GM12878 (cell line): ENCODE measurements at regions not wholly inside any gene's neighbourhood (a gene's known extent, or its start where the extent isn't known, plus 50 kb on each side); places are given as distances from the start of the nearest gene placed in this dataset.

Source experiments
- ATAC-seq: fragments of 200-7000 bp; cut with Tn5 transposase; 3 replicates; pipeline ENCODE4 v1.9.1; 2020; ENCODE audit warnings: mild to moderate bottlenecking, moderate library complexity
- BruUV-seq: library from RNA; stranded (reverse); fragments of 400-500 nt; replicated peaks from 2 replicates; lab custom pipeline; 2021; lab: Mats Ljungman, UMichigan
- CTCF ChIA-PET: fragments of 300-600 bp; sonication (Branson Sonifier 250); formaldehyde crosslinking; extraction: SDS; loops from one replicate; lab custom pipeline; 2021; ENCODE audit warnings: inconsistent platforms; lab: Yijun Ruan, JAX
- POLR2A ChIA-PET: fragments of 350-600 bp; formaldehyde crosslinking; extraction: SDS; loops from one replicate; lab custom pipeline; 2021; ENCODE audit warnings: inconsistent platforms; lab: Charles Lee
- RAD21 ChIA-PET: fragments of 300-600 bp; sonication (Branson Sonifier 250); formaldehyde crosslinking; loops from one replicate; lab custom pipeline; 2023; ENCODE audit warnings: antibody characterized with exemption; ENCODE audit not compliant: unreplicated experiment; lab: Charles Lee
- SMC1A ChIA-PET: fragments of 300-600 bp; sonication (Branson Sonifier 250); formaldehyde crosslinking; loops from one replicate; lab custom pipeline; 2023; ENCODE audit not compliant: unreplicated experiment, uncharacterized antibody; lab: Charles Lee
- DNase-seq: peaks from one replicate; pipeline ENCODE4 v3.0.0-alpha.2; 2011; ENCODE audit warnings: low read depth, low spot score
- FAIRE-seq: peaks from 3 replicates; lab custom pipeline; 2011; peaks lifted over from hg19 to GRCh38; lab: Jason Lieb, UNC
- H2AFZ ChIP-seq: 2 replicates; pipeline ENCODE4 v1.6.0; 2011; ENCODE audit warnings: low read depth, low read length, control low read depth; ENCODE audit not compliant: control insufficient read depth
- H3K27ac ChIP-seq: 2 replicates; pipeline ENCODE4 v1.5.1; 2011; ENCODE audit warnings: control low read depth; ENCODE audit not compliant: control insufficient read depth, insufficient read depth
- H3K27me3 ChIP-seq, 2 experiments: replicated peaks in 1 of 2; 2 replicates each; pipeline versions ENCODE4 v1.6.0 to v1.6.1; 2011; ENCODE audit warnings: low read length in 1 of 2; ENCODE audit not compliant: control insufficient read depth in 2 of 2, insufficient read depth in 2 of 2
- H3K36me3 ChIP-seq, 2 experiments: 2 replicates each; pipeline ENCODE4 v1.5.1; 2011; ENCODE audit warnings: low read length in 1 of 2; ENCODE audit not compliant: control insufficient read depth in 2 of 2, insufficient read depth in 2 of 2
- H3K4me1 ChIP-seq: 2 replicates; pipeline ENCODE4 v1.6.1; 2011; ENCODE audit warnings: mild to moderate bottlenecking, low read length, moderate library complexity, mixed read lengths; ENCODE audit not compliant: control insufficient read depth, insufficient read depth
- H3K4me2 ChIP-seq: 2 replicates; pipeline ENCODE4 v1.6.0; 2011; ENCODE audit warnings: control low read depth; ENCODE audit not compliant: control insufficient read depth, insufficient read depth
- H3K4me3 ChIP-seq: fragments of 200-600 bp; sonication (generic); 2 replicates; pipeline ENCODE4 v1.5.1; 2016
- H3K79me2 ChIP-seq: 2 replicates; pipeline ENCODE4 v1.6.0; 2011; ENCODE audit warnings: low read length; ENCODE audit not compliant: control insufficient read depth, insufficient read depth
- H3K9ac ChIP-seq: 2 replicates; pipeline ENCODE4 v1.8.0; 2011; ENCODE audit warnings: low read length, control low read depth, mixed read lengths; ENCODE audit not compliant: control insufficient read depth, insufficient read depth
- H3K9me3 ChIP-seq: replicated peaks from 3 replicates; pipeline ENCODE4 v1.5.1; 2011; ENCODE audit warnings: mild to moderate bottlenecking, low read length; ENCODE audit not compliant: control insufficient read depth, insufficient read depth
- H4K20me1 ChIP-seq: 2 replicates; pipeline ENCODE4 v1.6.0; 2011; ENCODE audit not compliant: control insufficient read depth, insufficient read depth
- BACH1 ChIP-seq: fragments of 450-650 bp; IDR thresholded peaks from 2 replicates; pipeline ENCODE4 v1.6.1; 2017; ENCODE audit warnings: mild to moderate bottlenecking, borderline replicate concordance
- FOXM1 ChIP-seq: IDR thresholded peaks from 2 replicates; pipeline ENCODE4 v1.6.1; 2012; ENCODE audit warnings: low read depth, mild to moderate bottlenecking, inconsistent platforms, low read length, moderate library complexity
- MYB ChIP-seq: fragments of 150-350 bp; IDR thresholded peaks from 2 replicates; pipeline ENCODE4 v1.6.1; 2014; ENCODE audit warnings: mild to moderate bottlenecking, low read depth, low read length, borderline replicate concordance
- POLR2AphosphoS5 ChIP-seq: IDR thresholded peaks from 2 replicates; pipeline ENCODE4 v1.6.1; 2011; ENCODE audit warnings: mild to moderate bottlenecking, low read length, inconsistent platforms
- RFX5 ChIP-seq: IDR thresholded peaks from 2 replicates; pipeline ENCODE4 v1.6.1; 2011; ENCODE audit warnings: low read depth, low read length, improper control_type of control experiment
- SMAD5 ChIP-seq: IDR thresholded peaks from 2 replicates; pipeline ENCODE4 v1.6.1; 2016; ENCODE audit warnings: antibody characterized with exemption, low read depth
- SREBF1 ChIP-seq: IDR thresholded peaks from 2 replicates; pipeline ENCODE4 v1.6.1; 2012; ENCODE audit warnings: mild to moderate bottlenecking, low read length
- STAT3 ChIP-seq: IDR thresholded peaks from 2 replicates; pipeline ENCODE4 v1.6.1; 2011; ENCODE audit warnings: low read depth, low read length, improper control_type of control experiment
- SUPT20H ChIP-seq: IDR thresholded peaks from 2 replicates; pipeline ENCODE4 v1.6.1; 2011; ENCODE audit warnings: low read depth, mild to moderate bottlenecking, low read length, moderate library complexity, borderline replicate concordance; ENCODE audit not compliant: control insufficient read depth
- TARDBP ChIP-seq: IDR thresholded peaks from 2 replicates; pipeline ENCODE4 v1.6.1; 2016; ENCODE audit warnings: borderline replicate concordance
- WRNIP1 ChIP-seq: IDR thresholded peaks from 2 replicates; pipeline ENCODE4 v1.6.1; 2011; ENCODE audit warnings: low read depth, low read length, improper control_type of control experiment, borderline replicate concordance
- YBX1 ChIP-seq: fragments of 450-650 bp; IDR thresholded peaks from 2 replicates; pipeline ENCODE4 v1.6.1; 2016; ENCODE audit warnings: antibody characterized with exemption
- ZBED1 ChIP-seq: IDR thresholded peaks from 2 replicates; pipeline ENCODE4 v1.6.1; 2016; ENCODE audit warnings: borderline replicate concordance
- ZNF24 ChIP-seq: fragments of 450-650 bp; IDR thresholded peaks from 2 replicates; pipeline ENCODE4 v1.6.1; 2017; ENCODE audit warnings: antibody characterized with exemption, mild to moderate bottlenecking
- in situ Hi-C: fragments of 300-500 bp; cut with MboI; formaldehyde crosslinking; loops from 9 replicates; pipeline ENCODE4 v1.14.3; 2018; ENCODE audit warnings: mixed read lengths
- intact Hi-C: fragments of 100-400 bp; cut with micrococcal nuclease; formaldehyde crosslinking; loops from one replicate; pipeline ENCODE4 v1.14.2; 2022; ENCODE audit not compliant: unreplicated experiment
- TF ChIP-seq, protein P1 (sequence below): IDR thresholded peaks from 2 replicates; pipeline ENCODE4 v1.6.1; 2012; ENCODE audit warnings: improper control_type of control experiment, low read depth, low read length; ENCODE audit not compliant: insufficient replicate concordance
- TF ChIP-seq, protein P2 (sequence below): fragments of 450-650 bp; IDR thresholded peaks from 2 replicates; pipeline ENCODE4 v1.6.1; 2016; ENCODE audit warnings: mild to moderate bottlenecking
- TF ChIP-seq, protein P3 (sequence below): fragments of 450-650 bp; IDR thresholded peaks from 2 replicates; pipeline ENCODE4 v1.6.1; 2017; ENCODE audit warnings: mild to moderate bottlenecking, moderate library complexity

DNA sequence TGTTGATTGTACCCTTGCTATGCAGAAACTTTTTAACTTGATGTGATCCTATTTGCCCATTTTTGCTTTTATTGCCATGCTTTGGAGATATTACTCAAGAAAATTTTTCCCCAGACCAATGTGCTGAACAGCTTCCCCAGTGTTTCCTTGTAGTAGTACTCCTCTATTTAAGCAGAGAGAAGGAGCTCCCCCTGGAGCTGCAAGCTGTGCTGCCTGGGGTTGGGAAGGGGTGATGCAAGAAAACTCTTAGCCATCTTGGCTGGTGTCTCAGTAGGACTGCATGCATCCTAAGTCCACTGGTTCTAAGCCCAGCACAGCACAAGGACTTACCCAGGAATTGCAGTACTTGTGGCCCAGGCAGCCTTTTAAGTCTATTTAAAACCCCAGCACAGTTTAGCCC is 121.6 kb downstream of the NTMT2 start:
- in situ Hi-C loops (no loop called here), intact Hi-C loops (no loop called here)
- DNase-seq: no peak
- Histone ChIP-seq H4K20me1 (no peaks in the 10 kb centered on the region), H3K4me3 (no peak overlapping the region), H3K79me2 (no peaks in the 10 kb centered on the region), H3K27ac (no peak overlapping the region), H2AFZ (no peak overlapping the region), H3K36me3 (no peaks in the 10 kb centered on the region), H3K27me3 (no peaks in the 10 kb centered on the region), H3K4me1 (no peaks in the 10 kb centered on the region)
- RAD21 ChIA-PET: no interaction called here
- TF ChIP-seq SMAD5: no peak
- TF ChIP-seq ZBED1: no peak
- TF ChIP-seq, protein P1, sequence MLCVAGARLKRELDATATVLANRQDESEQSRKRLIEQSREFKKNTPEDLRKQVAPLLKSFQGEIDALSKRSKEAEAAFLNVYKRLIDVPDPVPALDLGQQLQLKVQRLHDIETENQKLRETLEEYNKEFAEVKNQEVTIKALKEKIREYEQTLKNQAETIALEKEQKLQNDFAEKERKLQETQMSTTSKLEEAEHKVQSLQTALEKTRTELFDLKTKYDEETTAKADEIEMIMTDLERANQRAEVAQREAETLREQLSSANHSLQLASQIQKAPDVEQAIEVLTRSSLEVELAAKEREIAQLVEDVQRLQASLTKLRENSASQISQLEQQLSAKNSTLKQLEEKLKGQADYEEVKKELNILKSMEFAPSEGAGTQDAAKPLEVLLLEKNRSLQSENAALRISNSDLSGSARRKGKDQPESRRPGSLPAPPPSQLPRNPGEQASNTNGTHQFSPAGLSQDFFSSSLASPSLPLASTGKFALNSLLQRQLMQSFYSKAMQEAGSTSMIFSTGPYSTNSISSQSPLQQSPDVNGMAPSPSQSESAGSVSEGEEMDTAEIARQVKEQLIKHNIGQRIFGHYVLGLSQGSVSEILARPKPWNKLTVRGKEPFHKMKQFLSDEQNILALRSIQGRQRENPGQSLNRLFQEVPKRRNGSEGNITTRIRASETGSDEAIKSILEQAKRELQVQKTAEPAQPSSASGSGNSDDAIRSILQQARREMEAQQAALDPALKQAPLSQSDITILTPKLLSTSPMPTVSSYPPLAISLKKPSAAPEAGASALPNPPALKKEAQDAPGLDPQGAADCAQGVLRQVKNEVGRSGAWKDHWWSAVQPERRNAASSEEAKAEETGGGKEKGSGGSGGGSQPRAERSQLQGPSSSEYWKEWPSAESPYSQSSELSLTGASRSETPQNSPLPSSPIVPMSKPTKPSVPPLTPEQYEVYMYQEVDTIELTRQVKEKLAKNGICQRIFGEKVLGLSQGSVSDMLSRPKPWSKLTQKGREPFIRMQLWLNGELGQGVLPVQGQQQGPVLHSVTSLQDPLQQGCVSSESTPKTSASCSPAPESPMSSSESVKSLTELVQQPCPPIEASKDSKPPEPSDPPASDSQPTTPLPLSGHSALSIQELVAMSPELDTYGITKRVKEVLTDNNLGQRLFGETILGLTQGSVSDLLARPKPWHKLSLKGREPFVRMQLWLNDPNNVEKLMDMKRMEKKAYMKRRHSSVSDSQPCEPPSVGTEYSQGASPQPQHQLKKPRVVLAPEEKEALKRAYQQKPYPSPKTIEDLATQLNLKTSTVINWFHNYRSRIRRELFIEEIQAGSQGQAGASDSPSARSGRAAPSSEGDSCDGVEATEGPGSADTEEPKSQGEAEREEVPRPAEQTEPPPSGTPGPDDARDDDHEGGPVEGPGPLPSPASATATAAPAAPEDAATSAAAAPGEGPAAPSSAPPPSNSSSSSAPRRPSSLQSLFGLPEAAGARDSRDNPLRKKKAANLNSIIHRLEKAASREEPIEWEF: no peak
- TF ChIP-seq STAT3: no peak
- TF ChIP-seq BACH1: no peak
- no peak for TF ChIP-seq FOXM1
- TF ChIP-seq, protein P2, sequence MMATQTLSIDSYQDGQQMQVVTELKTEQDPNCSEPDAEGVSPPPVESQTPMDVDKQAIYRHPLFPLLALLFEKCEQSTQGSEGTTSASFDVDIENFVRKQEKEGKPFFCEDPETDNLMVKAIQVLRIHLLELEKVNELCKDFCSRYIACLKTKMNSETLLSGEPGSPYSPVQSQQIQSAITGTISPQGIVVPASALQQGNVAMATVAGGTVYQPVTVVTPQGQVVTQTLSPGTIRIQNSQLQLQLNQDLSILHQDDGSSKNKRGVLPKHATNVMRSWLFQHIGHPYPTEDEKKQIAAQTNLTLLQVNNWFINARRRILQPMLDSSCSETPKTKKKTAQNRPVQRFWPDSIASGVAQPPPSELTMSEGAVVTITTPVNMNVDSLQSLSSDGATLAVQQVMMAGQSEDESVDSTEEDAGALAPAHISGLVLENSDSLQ: no peak
- TF ChIP-seq SUPT20H: no peak
- TF ChIP-seq TARDBP: no peak
- TF ChIP-seq, protein P3, sequence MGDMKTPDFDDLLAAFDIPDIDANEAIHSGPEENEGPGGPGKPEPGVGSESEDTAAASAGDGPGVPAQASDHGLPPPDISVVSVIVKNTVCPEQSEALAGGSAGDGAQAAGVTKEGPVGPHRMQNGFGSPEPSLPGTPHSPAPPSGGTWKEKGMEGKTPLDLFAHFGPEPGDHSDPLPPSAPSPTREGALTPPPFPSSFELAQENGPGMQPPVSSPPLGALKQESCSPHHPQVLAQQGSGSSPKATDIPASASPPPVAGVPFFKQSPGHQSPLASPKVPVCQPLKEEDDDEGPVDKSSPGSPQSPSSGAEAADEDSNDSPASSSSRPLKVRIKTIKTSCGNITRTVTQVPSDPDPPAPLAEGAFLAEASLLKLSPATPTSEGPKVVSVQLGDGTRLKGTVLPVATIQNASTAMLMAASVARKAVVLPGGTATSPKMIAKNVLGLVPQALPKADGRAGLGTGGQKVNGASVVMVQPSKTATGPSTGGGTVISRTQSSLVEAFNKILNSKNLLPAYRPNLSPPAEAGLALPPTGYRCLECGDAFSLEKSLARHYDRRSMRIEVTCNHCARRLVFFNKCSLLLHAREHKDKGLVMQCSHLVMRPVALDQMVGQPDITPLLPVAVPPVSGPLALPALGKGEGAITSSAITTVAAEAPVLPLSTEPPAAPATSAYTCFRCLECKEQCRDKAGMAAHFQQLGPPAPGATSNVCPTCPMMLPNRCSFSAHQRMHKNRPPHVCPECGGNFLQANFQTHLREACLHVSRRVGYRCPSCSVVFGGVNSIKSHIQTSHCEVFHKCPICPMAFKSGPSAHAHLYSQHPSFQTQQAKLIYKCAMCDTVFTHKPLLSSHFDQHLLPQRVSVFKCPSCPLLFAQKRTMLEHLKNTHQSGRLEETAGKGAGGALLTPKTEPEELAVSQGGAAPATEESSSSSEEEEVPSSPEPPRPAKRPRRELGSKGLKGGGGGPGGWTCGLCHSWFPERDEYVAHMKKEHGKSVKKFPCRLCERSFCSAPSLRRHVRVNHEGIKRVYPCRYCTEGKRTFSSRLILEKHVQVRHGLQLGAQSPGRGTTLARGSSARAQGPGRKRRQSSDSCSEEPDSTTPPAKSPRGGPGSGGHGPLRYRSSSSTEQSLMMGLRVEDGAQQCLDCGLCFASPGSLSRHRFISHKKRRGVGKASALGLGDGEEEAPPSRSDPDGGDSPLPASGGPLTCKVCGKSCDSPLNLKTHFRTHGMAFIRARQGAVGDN: no peak
- no peak for TF ChIP-seq ZNF24
- no peak for TF ChIP-seq RFX5
- TF ChIP-seq MYB: no peak
- no peak for TF ChIP-seq WRNIP1
- TF ChIP-seq POLR2AphosphoS5: no peak
- TF ChIP-seq YBX1: no peak
- TF ChIP-seq SREBF1: no peak
- TF ChIP-seq, all 136 proteins: peak for 0
- no TSS peak for BruUV-seq
- Histone ChIP-seq H3K4me2 (no peak overlapping the region), H3K9me3 (no peaks in the 10 kb centered on the region), H3K9ac (no peak overlapping the region)
- SMC1A ChIA-PET: no interaction called here
- FAIRE-seq (no peak), ATAC-seq (no peak)
- POLR2A ChIA-PET: no interaction called here
- CTCF ChIA-PET: no interaction called here
